Stimulated activated CD4-positive, alpha-beta T cell treated with anti-CD3 and anti-CD28 coated beads, Interleukin-12 subunit alpha, Interleukin-12 subunit beta, amount 100 ng/mL, for 48 hours (primary cell): ENCODE measurements at regions not wholly inside any gene's neighbourhood (a gene's known extent, or its start where the extent isn't known, plus 50 kb on each side); places are given as distances from the start of the nearest gene placed in this dataset.

Experiments
- DNase-seq, 3 donors: peaks; one replicate each; pipeline ENCODE4 v3.0.0-alpha.2; 2020; ENCODE audit warnings: low read depth in 2 of 3, low spot score in 1 of 3

DNA sequence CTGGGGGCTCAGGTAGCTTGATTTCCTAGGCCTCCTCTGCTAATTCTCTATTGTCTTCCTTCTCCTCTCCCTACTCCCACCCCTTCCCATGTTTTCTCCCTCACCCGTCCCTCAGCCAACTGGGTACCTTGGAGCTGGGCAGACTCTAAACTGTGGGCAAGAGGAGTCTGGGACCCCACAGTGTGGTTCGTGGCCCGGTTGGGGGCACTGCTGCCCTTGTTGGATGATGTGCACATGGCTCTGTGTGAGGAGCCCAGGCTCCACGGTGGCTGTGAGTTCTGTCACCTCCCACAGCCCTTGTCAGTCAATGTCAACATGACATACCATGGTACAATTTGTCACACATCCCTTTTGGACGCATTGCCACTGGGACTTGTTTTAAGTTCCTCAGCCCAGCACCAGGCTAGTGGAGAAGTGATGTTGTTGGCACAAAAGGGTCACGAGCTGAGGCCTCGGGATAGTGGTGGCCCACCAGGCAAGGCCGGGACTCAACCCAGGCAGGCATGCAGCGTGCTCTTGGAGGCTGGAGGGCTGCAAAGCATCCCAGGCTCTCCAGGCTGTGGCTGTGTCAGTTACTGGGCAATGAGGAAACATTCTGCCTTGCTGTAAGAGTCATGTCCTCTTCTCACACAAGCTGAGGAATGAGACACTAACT, 142.3 kb downstream of the TLE3 start:
- no peak for DNase-seq

DNA sequence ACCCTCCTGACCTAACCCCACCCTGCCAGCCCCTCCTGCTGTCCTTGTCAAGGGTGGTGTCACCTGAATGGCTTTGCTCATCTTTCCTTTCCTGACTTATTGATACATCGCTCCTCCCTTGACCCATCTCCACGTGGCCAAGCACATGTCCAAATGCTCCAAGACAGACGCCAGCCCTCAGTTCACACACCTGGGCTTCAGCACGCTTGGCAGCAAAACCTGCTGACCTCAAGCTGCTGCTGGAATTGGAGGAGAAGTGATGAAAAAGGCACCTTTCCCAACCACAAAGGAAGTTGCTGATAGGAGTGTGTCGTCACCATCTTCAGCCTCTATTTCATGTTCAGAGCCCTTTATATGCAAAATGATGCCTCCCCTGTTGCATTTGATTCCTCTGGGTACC, 141.3 kb downstream of the TLE3 start:
- no peak for DNase-seq

- DNase-seq: no peak
Observed at GRCh38 chr15:69957175-69957574, 140.5 kb downstream of the TLE3 start.

- DNase-seq: no peak
Observed at GRCh38 chr15:69958496-69959084, 139.1 kb downstream of the TLE3 start.

GRCh38 chr15:69962561-69962960, 135.2 kb downstream of the TLE3 start:
- DNase-seq: no peak

DNA sequence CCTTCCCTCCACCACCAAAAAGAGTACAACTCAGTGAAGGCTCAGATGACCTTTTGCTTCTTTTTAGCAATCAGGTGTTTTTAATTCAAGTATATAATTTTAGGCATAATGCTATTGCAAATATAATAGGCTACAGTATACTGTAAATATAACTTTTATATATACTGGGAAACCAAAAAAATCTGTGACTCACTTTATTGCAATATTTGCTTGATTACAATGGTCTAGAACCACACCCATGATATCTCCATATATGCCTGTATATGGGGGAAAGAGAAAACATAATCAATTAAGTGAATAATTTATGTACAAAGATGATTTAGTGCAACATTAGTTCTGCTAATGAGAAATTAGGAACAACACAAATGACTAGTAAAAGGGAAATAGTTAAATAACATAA, 134.3 kb downstream of the TLE3 start:
- no peak for DNase-seq

- no peak for DNase-seq
Observed at GRCh38 chr15:69971771-69972170, 125.9 kb downstream of the TLE3 start.

- no peak for DNase-seq
Observed at GRCh38 chr15:69972436-69972835, 125.3 kb downstream of the TLE3 start.

DNA sequence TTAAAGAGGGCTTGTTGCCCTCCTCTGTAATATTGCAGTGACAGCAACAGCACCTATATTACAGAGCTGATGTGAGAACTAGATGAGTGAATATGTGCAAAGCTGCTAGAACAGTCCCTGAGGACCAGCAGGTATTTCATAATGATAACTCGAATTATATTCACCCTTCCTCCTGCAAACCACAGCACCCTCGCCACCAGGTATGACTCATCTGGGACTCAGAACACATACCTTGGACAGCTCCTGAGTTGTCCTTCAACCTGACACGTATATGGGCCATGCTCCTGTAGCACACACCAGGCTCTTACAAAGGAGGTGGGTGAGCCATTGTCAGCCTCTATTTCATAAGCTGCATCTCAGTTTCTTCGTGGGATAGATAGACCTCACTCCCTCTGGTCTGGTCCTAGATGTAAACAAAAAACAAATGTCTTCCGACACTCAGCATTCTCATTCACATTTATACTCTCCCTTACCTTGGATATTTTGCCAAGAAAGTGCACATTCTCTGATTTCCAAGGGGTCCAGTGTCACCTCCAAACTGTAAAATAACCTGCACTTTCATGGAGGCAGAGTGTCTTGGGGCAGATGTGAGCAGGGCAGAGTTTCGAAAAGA, 124.5 kb downstream of the TLE3 start:
- DNase-seq: peak; percentile 6 to 20 (median 8)

GRCh38 chr15:69973880-69974279, 123.8 kb downstream of the TLE3 start:
- DNase-seq: no peak

DNA sequence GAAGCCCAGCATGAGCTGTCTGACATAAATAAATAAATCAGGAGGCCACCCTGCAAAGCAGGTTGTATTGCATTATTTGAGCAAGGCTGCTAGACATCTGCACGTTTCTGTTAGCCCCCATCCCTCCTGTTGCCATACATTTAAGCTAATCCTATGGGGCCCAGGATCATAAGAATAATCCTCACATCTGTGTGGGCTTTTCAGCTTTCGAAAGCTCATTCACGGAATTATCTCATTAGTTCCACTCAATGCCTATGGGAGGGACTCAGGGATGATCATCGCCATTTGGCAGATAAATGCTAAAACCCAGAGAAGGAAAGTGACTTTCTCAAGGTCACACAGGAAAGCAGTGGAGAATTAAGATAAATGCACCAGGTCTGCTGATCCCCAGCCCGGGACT, 123.4 kb downstream of the TLE3 start:
- DNase-seq: no peak

GRCh38 chr15:69976366-69976994, 121.2 kb downstream of the TLE3 start:
- DNase-seq: peak; percentile 23 to 69 (median 25)

DNA sequence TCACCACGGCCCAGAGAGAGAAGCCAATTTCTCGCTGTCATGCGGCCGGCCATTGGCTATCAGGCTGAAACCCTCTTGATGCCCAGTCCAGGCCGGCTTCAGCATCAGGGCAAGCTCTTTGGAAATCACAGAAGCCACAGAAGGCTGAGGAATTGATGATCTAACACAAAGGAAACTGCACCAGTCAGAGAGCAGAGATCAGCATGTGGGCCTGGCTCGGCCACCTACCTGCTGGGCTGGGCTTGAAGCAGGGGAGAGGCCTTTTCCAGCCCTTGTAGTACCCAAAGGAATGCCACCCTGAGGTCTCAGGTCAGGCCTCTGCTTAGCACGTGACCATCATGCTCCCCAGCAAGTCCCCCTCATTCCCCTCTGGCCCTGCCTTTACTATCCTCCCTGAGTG, 119.1 kb downstream of the TLE3 start:
- DNase-seq: no peak

DNA sequence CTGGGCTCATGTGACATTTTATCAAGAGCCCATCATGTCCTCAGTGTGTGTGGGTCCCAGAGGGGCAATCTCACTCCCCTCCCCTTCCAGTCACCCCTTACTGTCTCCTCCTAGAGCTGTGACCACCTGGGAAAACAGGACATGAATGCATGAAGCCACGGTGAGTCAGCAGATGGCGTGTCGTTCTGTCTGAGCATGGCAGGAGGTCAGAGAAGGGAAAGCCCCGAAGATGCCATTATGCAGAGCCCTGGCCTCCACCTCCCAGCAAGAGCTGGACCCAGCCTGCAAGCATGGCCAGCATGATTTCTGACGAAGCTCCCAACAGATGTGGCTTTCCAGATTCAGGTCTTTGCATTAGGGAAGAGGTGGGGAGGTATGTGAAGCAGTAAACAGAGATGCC, 118.5 kb downstream of the TLE3 start:
- DNase-seq: no peak

GRCh38 chr15:69979783-69980182, 117.9 kb downstream of the TLE3 start:
- DNase-seq: no peak

DNA sequence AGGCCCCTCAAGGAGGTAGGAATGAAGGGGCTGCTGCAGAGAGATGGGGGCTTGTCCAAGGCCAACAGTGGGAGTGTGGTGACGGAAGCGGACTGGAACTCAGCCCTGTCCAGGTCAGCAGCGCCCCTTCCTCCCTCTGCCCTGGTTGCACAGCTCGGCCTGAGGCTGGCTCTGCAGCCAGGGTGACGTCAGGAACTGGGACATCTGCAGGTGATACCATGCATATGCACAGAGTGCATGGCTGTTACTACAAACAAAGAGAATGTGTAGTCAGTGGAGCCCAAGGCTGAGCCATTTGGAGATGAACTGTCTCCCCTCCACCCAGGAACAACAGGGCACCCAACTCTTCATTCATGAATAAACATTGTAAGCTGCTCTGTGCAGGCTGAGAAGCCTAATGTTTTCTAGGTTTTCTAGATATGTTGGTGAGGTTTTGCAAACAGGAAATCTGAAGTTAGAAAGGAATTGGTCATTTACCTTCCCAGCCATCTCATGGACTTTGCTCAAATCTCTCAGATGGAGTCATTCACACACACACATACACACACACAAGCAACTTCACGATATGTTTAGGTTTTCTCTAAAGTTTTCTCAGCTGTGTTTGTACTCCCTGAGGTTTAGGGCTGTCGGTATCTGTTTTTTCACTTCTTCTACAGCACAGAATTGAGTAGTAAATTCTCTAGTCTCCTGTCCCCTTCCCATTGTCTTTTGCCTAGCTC, 117.2 kb downstream of the TLE3 start:
- no peak for DNase-seq

DNA sequence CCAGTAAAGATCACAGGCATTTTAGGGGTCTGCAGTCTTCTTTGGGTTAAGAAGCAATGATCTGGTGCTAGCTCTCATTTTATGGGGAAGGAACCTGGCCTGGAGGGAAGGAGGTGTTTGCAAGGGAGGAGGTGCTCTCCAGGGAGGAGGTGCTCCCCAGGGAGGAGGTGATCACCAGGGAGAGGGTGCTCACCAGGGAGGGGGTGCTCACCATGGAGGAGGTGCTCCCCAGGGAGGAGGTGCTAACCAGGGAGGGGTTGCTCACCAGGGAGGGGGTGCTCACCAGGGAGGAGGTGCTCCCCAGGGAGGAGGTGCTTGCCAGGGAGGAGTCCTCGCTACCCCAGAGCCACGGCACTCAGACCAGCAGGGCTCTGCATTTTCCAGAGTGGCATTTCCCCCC, 115.7 kb downstream of the TLE3 start:
- no peak for DNase-seq

- DNase-seq: no peak
Observed at GRCh38 chr15:69983696-69984265, 113.9 kb downstream of the TLE3 start.

GRCh38 chr15:69987492-69988489, 109.9 kb downstream of the TLE3 start:
- DNase-seq: no peak
